ENCODE measurements at regions not wholly inside any gene's neighbourhood (a gene's known extent, or its start where the extent isn't known, plus 50 kb on each side); places are given as distances from the start of the nearest gene placed in this dataset.

DNA sequence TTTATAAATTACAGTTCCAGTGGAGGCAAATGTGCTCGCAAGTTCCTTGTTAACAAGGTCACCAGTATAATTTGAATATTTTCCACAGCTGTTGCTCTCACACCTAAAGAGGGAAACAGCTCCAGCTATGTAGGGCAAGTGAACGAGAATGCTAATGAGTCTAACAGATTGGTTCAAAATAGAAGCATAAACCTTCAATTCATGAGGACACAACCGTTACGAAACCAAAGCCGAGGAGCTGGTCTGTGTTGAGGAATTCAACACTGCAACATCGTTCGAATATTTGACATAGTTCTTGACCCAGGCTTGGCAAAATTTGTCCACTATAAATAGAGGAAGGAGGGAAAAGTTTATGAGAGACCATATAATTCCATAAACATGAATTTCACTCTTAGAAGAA is 161.3 kb downstream of the KLF6 start:
- TF ChIP-seq, protein P1, sequence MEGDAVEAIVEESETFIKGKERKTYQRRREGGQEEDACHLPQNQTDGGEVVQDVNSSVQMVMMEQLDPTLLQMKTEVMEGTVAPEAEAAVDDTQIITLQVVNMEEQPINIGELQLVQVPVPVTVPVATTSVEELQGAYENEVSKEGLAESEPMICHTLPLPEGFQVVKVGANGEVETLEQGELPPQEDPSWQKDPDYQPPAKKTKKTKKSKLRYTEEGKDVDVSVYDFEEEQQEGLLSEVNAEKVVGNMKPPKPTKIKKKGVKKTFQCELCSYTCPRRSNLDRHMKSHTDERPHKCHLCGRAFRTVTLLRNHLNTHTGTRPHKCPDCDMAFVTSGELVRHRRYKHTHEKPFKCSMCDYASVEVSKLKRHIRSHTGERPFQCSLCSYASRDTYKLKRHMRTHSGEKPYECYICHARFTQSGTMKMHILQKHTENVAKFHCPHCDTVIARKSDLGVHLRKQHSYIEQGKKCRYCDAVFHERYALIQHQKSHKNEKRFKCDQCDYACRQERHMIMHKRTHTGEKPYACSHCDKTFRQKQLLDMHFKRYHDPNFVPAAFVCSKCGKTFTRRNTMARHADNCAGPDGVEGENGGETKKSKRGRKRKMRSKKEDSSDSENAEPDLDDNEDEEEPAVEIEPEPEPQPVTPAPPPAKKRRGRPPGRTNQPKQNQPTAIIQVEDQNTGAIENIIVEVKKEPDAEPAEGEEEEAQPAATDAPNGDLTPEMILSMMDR (IDR thresholded peaks at IDR 0.05; ENCODE audit: unreplicated experiment): no peak
- Mint-ChIP-seq H3K9me3 (peaks cover 25% of the 10 kb centered on the region), H3K27ac (peak overlapping the region; percentile 4), H3K36me3 (peaks cover 7% of the 10 kb centered on the region), H3K4me3 (no peak overlapping the region), H3K27me3 (ENCODE audit: low read depth) (peaks cover 2% of the 10 kb centered on the region), H3K4me1 (peaks cover 16% of the 10 kb centered on the region)
- no peak for DNase-seq (ENCODE audit: low spot score in 2 of 2, unreplicated experiment in 2 of 2)

DNA sequence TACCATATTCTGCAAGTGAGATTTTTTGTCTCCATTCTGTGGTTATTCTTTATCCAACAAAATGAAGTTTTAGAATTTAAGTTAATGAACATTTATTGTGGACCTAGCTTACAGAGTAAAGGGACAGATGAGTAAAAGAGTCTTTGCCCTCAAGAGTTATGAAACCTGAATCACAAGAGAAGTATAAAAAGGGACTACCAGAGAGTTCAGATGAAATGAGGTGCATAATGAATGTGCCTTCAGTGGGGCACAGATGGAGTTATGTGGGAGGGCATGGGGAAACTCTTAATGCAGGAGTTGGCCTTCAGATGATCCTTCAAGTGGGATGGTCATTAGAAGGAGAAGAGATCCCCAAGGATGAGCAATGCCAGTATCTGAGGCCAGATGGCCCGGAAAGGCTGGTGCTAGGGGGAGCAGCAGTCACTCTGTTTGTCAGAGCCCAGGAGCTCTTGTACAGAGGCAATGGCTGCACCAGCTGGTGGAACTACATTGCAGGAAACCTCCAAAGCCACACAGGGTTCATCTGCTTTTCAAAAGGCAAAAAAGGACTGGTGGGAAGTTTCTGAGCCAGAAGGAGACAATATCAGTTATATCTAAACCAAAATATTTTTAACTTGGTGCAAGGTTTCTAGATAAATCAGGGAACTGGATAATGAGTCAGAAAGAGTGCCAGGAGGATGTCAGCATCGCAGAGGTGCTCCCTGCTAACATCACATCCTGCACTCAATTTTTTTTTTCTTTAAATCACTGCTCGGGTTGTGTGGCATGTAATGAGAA is 162.0 kb downstream of the KLF6 start:
- H3K4me3 Mint-ChIP-seq: no peak overlapping the region

DNA sequence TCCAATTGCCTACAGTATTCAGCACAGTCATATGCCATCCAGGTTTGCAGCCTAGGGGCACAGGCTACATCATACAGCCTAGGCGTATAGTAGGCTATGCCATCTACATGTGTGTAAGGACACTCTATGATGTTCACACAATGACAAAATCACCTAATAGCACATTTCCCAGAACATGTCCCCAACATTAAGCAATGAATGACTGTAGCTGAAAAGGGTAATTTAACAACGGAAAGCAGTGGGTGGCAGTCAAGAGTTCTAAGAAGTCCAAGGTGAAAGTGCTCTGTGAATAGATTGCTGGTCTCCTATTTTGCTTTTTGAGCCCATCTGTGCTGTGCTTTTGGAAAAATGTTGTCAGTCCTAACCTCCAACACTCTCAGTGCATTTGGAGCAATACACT is 162.6 kb downstream of the KLF6 start:
- Mint-ChIP-seq H3K27ac (no peak overlapping the region), H3K9me3 (peaks cover 23% of the 10 kb centered on the region), H3K4me3 (no peak overlapping the region), H3K27me3 (ENCODE audit: low read depth) (no peaks in the 10 kb centered on the region), H3K4me1 (peaks cover 16% of the 10 kb centered on the region), H3K36me3 (peaks cover 7% of the 10 kb centered on the region)
- DNase-seq (ENCODE audit: low spot score in 2 of 2, unreplicated experiment in 2 of 2): no peak
- TF ChIP-seq, protein P1 (IDR thresholded peaks at IDR 0.05; ENCODE audit: unreplicated experiment): no peak

More for the DNA sequence above, 162.0 kb downstream of the KLF6 start:
- TF ChIP-seq, protein P1 (IDR thresholded peaks at IDR 0.05; ENCODE audit: unreplicated experiment): no peak
- H3K9me3 Mint-ChIP-seq: peaks cover 23% of the 10 kb centered on the region
- DNase-seq (ENCODE audit: low spot score in 2 of 2, unreplicated experiment in 2 of 2): no peak
- H3K36me3 Mint-ChIP-seq: peaks cover 7% of the 10 kb centered on the region
- no peaks in the 10 kb centered on the region for H3K27me3 Mint-ChIP-seq (ENCODE audit: low read depth)
- H3K27ac Mint-ChIP-seq: peak overlapping the region; percentile 36
- peaks cover 16% of the 10 kb centered on the region for H3K4me1 Mint-ChIP-seq

DNA sequence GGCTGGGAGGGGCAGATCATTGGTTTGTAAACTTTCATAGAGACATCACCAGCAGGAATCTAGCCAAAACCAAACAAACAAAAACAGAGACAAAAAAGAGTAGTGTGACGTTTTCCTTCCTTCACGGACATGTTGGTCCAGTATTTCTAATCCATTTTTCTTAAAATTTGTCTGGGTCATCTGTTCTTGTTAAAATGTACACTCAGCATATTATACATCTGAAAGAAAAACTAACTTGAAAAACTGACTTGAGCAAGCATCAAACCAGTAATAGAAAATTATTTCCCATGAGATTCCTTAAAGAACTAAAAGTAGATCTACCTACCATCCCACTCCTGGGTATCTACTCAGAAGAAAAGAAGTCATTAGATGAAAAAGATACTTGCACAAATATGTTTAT is 164.2 kb downstream of the KLF6 start:
- DNase-seq (ENCODE audit: low spot score in 2 of 2, unreplicated experiment in 2 of 2): no peak
- peaks cover 7% of the 10 kb centered on the region for H3K36me3 Mint-ChIP-seq
- H3K27ac Mint-ChIP-seq: no peak overlapping the region
- peaks cover 23% of the 10 kb centered on the region for H3K9me3 Mint-ChIP-seq
- no peak overlapping the region for H3K4me3 Mint-ChIP-seq
- no peaks in the 10 kb centered on the region for H3K27me3 Mint-ChIP-seq (ENCODE audit: low read depth)
- H3K4me1 Mint-ChIP-seq: peaks cover 16% of the 10 kb centered on the region
- TF ChIP-seq, protein P1 (IDR thresholded peaks at IDR 0.05; ENCODE audit: unreplicated experiment): no peak

DNA sequence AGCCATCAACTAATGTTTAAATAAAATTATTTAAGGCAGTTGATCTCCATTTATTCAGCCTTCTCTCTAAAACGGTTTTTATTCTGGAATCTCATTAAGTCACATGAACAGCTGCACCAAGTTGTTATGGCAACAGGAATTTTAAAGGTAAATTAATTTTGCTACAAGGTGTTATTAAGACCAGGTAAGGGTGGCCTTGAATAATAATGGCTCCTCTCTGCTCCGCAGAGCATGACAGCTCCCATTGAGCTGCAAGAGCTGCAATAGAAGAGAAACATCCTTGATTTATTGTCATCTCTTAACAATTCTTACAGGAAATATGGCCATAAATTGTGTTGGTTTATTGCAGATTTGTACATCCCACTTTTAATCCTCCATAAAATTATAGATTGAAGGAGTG is 165.8 kb downstream of the KLF6 start:
- TF ChIP-seq, protein P1 (IDR thresholded peaks at IDR 0.05; ENCODE audit: unreplicated experiment): no peak
- Mint-ChIP-seq H3K4me3 (no peak overlapping the region), H3K27ac (no peak overlapping the region), H3K27me3 (ENCODE audit: low read depth) (no peaks in the 10 kb centered on the region), H3K4me1 (peaks cover 12% of the 10 kb centered on the region), H3K36me3 (peaks cover 7% of the 10 kb centered on the region), H3K9me3 (peaks cover 23% of the 10 kb centered on the region)
- DNase-seq (ENCODE audit: low spot score in 2 of 2, unreplicated experiment in 2 of 2): no peak

All from mesothelial cell of epicardium (in vitro differentiated cells).